Stimulated activated CD8-positive, alpha-beta memory T cell treated with anti-CD3 and anti-CD28 coated beads, Interleukin-2, amount 100 ng/mL, for 1 hour (primary cell): ENCODE measurements at regions not wholly inside any gene's neighbourhood (a gene's known extent, or its start where the extent isn't known, plus 50 kb on each side); places are given as distances from the start of the nearest gene placed in this dataset.

Experiments used
- DNase-seq, 2 donors: peaks; one replicate each; pipeline ENCODE4 v3.0.0-alpha.2; 2020; ENCODE audit warnings: low read depth in 2 of 2

DNA sequence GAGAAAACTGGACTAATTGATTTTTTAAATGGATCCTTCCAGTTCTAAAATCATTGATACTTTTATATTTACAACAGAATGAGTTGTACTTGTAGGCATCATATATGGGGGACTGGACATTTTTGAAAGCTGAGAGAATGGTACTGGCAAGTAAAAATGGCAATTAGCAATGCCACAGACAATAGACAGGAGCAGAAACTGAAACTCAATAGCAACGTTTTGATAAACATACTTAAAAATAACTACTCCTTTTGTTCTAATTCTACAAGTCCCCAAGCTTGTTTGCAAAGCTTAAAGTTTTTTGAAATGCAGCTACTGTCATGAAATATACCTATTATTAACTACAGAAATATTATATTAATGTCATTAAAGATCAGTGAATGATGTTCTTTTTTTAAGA is 52.8 kb upstream of the FBXL7 start:
- DNase-seq: no peak

DNA sequence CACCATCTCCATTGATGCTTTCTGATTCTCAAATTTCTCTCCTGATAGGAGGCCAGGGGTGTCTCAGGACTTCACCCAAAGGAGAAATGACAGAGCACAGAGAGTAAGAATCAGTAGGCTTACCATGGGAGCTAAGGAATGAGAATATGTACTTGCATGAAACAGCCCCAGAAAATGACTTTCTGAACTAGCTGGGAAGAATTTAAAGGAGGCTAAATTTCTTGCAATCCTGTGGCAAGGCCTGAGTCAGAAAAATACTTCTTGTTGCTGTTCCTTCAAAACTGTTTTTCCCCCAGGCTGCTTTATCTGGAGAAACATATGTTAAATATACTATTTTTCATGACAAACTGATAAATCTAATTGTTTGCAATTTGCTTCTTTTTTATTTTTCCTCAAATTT is 53.4 kb upstream of the FBXL7 start:
- DNase-seq: no peak

DNA sequence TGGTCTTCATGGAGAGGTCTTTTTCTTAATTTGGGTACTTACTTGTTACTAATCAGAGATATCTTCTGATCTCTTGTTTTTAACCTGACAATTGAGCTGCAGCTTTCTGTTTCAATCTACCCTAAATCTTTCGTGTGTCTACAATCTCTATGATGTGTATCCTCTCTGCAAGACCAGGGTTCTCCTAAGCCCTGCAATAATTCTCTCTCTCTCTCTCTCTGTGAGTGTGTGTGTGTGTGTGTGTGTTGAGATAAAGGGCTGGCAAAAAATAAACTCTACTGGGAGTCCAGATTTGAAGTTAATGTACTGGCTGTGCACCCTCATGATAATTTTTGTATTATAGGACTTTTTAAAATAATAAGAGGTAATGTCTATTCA is 57.8 kb upstream of the FBXL7 start:
- DNase-seq: no peak

DNA sequence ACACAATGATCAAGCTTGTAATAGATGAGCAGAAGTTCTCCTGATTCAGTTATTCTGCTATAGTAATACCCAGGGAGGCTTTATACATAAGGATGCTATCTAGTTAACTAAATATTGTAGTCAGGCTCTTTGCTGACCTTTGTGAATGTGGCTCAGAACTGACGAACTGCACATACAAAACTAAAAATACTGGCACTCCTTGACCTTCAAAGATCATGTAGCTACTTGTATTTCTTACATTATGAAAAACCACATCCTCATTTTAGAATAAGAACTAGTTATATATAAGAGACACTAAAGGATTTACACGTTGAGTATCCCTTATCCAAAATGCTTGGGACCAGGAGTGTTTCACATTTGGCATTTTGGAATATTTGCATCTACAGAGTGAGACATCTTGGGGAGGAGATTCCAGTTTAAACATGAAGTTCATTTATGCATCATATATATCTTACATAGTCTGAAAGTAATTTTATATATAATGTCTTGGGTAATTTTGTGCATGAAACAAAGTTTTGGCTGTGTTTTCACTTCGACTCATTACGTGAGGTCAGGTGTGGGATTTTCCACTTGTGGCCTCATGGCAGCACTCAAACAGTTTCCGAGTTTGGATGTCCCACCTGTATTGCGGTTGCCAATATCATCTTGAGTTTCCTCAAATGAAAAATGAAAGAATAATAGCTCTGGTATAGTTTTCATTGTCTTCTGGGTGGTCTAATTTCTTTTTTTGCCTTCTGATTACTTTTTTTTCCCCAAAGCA is 58.4 kb upstream of the FBXL7 start:
- no peak for DNase-seq

DNA sequence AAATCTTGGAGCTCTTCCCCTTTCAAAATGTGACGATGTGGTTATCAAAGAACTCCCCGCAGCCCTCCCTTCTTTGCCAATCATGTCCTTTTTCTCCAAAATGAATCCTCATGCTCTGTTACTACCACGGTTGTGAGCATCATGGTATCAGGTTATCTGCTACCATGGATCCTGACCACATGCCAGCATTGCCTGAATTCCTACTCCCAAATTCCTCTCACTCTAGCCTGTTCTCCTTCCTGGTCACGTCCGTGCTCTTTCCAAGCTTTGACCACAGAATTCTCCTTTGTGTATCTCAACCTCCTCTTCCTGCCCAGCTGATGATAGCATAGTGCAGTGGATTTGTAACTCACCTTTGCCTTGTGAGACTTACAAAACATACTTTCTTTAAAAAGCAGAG is 59.5 kb upstream of the FBXL7 start:
- DNase-seq: no peak

DNA sequence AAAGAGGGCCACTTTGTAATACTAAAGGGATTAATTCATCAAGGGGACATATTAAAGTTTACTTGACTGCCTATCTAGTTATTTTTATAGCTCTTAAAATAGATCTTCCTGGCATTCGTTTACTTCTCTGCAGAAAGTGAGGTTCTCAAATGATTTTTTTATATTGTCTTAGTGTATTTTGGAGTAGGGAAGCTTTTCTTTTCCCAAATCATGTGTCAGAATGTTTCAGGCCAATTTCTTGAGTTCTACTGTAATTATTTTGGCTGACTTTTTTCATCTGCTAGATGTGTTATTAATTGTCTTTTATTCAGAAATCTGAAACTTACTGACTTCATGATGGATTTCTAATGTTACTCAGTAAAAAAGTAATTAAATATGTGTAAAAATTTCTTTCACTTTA is 60.2 kb upstream of the FBXL7 start:
- no peak for DNase-seq

DNA sequence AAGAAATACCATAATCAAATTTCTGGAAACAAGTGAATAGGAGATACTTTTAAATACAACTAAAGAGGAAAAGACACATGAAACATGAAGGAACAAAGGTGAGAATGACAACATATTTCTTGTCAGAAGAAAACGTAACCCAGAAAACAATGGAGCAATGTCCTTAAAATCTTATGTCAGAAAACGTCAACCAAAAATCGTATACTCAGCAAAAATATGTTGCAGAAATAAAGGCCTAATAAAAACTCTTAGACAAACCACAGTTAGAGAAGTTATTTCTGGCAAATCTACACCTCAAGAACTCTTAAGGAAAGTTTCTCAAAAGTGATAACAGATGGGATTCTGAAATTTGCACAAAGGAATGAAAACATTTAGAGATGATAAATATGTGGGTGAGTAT is 66.3 kb upstream of the FBXL7 start:
- DNase-seq: no peak

DNA sequence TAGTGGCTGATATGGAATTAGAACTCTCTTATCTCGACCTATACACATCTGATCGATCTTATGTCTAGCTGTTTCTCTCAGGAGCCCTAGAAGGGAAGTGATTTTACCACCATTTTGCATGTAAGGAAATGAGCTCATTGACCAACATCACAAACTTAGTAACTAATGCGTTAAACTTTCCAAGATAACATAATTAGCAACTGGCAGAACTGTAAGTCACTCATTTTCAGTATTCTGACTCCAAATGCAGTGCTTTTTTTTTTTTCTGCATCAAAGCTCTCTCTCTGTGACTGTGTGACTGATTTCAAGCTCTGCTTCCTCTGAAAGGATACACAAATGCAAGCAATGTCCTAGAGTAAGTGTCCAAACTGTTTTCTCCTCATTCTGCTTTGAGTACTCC is 68.1 kb upstream of the FBXL7 start:
- no peak for DNase-seq

DNA sequence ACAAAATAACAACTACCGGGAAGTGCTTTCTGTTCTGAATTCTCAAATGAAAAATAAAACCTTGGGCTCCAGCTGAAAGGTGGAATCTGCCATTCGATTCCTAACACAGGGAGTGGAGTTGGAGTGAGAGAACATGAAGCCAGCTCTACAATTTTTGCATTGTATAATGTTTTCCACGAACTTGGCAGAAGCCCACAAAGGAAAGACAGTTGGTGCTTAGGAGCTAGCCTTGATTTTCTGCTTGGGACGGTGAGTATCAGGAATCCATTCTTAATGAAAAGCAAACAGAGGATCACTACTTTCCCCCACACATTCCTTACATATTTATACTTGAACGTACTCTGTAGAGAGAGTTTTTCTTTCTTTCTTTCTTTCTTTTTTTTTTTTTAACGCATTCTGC is 74.2 kb upstream of the FBXL7 start:
- DNase-seq: no peak

DNA sequence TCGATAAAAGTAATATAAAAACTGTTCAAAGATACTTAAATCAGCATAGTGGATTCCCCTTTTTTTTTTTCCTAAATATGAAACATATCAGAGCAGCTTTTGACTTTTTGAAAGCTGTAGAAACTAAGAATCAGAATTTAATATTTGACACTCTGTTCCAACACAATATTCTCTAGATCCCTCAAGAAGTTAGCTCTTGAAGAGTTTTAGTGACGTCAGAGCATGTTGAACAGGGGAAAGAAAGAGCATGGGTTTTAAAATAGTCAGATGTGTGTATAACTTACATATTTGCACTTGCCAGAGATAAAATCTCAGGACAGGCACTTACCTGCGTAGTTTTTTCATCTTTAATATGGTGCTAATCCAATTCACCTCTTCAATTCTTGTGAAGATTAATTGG is 75.2 kb upstream of the FBXL7 start:
- DNase-seq: no peak

DNA sequence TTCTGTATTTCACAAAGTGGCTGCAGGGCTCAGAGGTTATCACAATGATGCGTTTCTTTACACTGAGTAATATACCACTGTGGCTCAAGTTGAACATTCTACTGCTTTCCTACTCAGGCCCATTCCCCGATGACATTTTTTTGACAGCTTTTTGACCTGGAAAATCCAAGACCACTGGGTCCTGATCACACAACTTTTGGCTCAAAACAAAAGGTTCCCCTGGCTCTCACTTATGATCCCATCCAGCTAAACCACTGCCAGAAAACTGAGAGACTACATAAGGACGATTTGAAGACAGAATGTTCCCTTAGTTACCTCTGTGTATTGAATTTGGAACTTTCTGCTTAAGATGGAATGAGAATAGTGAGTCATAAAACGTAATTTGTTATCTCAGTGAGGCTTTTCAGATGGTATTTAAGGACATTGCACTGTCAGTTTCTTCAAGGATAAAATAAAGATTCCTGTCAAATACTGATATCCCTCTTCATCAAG is 78.0 kb upstream of the FBXL7 start:
- no peak for DNase-seq

DNA sequence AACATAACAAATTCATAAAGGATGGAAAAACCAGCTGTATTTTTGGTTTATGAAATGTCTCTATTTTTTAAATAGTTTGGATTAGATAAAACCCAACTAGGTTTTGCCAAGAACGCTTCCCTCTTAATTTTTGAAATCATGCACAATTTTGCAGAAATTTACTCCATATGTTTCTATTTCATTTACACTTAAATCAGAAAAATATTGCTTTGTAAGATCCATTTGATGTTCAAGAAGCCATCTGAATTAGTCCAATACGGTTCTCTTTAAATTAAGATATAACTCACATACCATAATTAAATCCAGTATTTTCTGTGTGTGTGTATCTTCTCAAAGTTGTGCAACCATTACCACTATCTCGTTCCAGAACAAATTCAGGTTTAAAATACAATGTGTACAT is 78.6 kb upstream of the FBXL7 start:
- no peak for DNase-seq

DNA sequence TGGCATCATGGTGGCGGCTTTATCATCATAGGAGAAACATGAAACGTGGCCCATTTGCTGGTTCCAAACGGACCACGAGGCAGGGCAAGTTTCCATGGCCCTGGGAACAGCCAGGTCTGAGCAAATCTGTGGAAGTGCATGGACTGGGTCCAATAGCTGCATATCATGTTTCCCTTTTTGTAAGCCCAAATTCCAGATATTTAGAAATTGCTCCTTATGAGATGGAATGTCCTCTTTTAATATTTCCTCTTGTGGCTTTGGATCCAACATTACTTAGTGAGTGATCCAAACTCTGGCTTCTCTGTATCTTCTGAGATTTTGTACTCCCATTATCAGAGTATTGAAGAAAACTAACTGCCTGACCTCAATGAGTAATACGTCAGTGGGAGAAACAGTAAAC is 79.8 kb upstream of the FBXL7 start:
- DNase-seq: no peak

DNA sequence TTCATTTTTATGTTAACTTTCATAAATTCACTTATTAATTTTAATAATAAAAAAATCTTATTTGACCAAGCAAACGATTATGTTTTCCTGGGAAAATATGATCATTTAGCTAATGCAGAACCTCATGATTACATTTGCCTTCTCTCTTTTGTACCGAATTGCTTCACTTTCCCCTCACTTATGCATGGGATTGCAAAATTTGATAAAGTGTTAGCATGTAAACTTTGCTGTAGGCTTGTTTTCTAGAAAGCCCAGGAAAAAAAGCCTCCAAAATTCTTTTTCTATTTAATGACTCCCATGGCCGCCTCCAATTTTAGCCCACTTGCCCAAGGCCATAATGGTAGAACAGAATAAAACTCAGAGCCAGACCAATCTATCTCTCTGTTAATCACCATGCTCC is 82.8 kb upstream of the FBXL7 start:
- no peak for DNase-seq

DNA sequence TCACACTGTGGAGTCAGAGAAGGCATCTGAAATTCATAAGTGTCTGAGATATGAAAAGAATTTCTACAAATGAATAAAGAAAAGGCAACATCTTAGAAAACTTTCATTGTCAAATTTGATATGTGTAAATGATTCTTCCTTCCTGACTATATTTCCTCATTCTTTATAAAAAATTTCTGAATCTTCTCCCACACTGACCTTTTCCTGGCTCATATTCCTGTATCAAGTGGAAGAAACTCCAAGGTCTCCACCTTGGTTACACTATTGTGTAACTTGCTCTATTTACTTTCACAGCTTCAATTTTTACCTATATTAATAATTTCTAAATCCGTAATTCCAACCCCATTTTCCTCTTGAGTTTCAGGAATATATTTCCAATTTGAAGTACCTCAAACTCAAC is 93.5 kb upstream of the FBXL7 start:
- no peak for DNase-seq

DNA sequence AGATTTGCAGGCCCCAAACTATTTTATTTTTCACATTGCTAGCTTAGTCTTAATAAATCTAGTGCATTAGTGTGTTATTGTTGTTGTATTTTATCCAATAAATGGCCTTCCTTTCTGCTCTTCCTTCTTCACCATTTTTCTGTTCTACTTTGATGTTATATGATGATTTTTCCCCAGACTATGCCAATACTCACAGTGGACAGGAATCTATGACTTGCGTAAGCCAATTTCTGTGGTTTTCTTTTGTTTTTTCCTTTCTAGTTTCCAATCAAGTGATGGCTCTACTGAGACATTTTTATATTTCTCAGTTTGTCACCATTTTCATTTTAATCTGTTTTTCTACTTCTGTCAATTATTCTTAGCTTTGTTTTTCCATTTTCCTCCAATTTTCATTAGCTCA is 106.8 kb upstream of the FBXL7 start:
- DNase-seq: no peak

DNA sequence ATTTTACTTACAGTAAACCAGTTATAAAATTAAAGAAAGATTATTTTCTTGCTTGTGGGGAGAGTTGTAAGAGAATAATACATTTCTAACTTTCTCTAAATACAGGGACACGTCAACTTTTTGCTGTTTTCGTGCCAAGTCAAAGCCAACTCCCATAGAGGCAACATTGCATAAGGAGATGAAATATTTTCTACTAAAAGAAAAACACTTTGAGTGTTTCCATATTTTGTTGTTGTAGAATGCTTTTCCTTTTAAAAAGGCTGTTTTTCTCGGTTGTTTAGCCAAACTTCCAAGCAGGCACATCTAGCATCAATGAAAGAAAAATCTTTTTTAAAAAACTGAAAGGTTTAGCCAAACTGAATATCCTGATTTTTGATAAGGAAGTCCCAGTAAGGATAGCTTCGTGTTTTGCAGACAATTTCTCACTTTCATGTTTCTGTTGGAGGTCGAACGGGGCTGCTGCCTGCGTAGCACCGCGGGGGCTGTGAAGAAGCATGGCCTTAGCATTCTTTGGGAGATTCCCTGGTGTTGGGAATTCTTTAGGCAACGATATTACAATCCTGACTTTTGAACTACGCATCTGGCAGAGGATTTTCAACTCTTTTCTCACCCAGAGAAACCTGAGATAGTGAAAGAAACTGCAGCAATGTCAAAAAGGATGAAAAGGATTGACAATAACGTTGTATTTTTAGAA is 108.1 kb upstream of the FBXL7 start:
- DNase-seq: no peak

DNA sequence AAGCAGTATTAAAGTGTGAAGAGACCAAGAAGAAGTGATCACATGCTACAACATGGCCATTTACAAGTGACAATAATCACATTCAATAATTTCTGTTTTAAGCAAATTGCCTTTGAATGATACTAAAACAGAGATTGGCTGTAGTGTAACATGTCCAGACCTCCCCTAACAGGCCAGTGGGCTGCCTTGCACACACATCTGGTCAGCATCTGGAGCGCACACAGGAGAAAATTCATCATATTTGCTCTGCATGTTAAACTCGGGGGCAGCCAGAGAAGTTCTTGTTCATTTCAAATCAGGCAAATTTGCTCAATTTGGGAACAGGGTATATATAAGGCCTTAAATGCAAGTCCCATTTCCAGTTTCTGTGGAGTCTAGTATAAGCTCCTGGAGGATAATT is 111.1 kb upstream of the FBXL7 start:
- DNase-seq: no peak

DNA sequence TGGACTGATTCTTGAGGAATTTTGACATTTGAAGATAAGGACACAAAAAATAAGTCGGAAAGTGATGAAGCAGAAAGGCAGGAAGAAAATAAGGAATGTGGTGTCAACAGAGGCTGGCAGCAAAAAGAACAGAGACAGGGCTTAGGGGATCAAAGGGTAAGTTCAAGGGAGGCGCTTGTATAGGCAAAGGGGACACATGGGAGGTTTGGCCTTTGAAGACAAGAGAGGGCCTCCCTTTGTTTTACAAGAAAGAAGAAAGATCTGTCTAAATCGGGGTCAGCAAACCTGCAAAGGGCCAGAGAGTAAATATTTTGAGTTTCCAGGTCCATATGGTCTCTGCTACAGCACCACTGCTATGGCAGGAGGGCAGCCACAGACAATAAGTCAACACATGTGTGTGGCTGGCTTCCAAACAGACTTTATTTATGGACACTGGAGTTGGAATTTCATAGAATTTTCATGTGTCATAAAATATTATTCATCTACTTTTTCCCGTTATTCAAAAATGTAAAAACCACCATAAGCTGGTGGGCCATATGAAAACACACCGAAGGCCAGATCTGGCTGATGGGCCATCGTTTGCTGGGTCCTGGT is 112.0 kb upstream of the FBXL7 start:
- no peak for DNase-seq

DNA sequence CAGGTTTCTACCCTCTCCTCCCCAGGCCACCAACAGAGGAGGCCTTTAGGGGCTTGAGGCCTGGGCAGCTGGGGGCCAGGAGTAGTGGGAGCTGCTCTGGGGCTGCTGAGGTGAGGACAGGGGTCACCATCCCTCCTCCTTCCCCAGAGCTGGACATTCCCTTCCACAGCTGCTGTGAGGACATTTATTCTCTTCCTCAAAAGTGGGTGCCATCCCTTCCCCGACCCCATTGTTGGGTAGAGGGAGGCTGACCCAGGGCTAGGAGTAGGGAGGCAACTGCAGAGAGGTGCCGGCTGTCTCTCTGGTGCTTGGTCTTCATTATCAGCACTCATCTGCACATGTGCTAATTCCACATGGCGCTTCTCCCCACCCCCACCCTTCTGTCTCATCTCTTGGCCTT is 113.9 kb upstream of the FBXL7 start:
- DNase-seq: no peak

DNA sequence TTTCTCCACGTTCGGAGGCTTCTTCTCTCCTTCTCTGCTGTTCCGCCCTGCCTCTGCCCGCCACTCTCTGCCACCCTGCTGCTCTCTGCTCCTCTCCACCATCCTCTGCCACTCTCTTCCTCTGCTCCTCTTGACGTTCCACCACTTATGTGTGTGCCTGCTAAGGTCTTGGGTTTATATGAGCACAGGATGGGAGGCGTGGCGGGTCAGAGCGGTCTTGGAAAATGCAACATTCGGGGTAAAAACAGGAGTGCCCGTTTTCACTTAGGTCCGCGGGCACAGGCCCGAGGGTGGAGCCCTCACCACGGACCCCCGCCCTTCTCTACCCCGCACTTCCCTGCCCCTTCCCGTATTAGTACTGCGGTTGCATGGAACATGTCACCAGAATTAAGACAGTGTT is 114.4 kb upstream of the FBXL7 start:
- DNase-seq: no peak

DNA sequence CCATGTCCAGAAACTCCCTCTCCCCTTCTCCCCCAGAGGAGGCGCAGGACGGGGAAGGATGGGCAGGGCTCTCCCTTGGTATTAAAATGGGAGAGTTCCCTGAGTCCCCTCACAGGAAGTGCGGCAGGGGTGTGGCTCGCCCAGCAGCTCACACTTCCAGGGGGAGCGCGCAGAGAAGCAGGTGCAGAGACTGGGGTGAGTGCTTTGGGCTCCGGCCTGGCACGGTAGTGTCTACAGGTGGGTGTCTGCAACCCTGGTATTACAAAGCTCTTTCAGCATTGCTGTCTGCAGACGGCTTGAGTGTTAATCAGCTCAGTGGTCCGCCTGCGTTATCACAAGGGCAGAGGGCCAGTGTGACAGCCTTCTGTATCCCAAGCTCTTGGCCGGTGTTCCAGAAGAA is 114.9 kb upstream of the FBXL7 start:
- DNase-seq: no peak

DNA sequence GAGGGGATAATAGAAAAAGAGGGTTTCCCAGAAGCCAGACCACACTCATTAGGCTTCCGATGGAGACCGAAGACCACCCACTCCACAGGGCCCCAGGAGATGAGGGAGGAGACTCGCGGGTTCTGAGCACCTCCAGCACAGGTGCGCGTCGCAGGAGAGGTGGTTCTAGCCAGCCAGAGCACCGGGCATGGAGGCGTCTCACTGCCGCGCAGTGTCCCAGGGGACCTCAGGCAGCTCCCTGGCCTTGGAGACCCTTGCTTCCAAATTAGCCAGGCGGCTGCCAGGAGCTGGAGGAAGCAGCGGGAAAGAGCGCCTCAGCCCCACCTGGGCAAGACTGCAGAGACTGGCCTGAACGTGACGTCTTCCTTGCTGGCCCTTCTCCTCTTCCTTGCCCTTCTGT is 115.4 kb upstream of the FBXL7 start:
- no peak for DNase-seq
